Activated CD8-positive, alpha-beta T cell treated with anti-CD3 and anti-CD28 coated beads, Interleukin-2, amount 10 ng/mL, durations not matched to agents 7 days and 5 days (primary cell): ENCODE measurements at regions not wholly inside any gene's neighbourhood (a gene's known extent, or its start where the extent isn't known, plus 50 kb on each side); places are given as distances from the start of the nearest gene placed in this dataset.

Source experiments
- ATAC-seq: fragments of 150-1000 bp; cut with Tn5 transposase; one replicate; pipeline ENCODE4 v1.10.0; 2021; ENCODE audit warnings: moderate library complexity
- CTCF ChIA-PET: fragments of 350-600 bp; sonication (Branson Sonifier 250); formaldehyde crosslinking; loops from one replicate; lab custom pipeline; 2021; ENCODE audit warnings: antibody characterized with exemption; lab: Charles Lee
- POLR2A ChIA-PET: fragments of 350-600 bp; sonication (Branson Sonifier 250); formaldehyde crosslinking; loops from one replicate; lab custom pipeline; 2021; ENCODE audit warnings: antibody characterized with exemption; lab: Charles Lee
- DNase-seq: peaks from one replicate; pipeline ENCODE4 v3.0.0-alpha.2; 2020
- H3K27ac Mint-ChIP-seq: one replicate; pipeline ENCODE4 v1.8.0; 2021; ENCODE audit warnings: mild to moderate bottlenecking, mixed read lengths
- H3K27me3 Mint-ChIP-seq: one replicate; pipeline ENCODE4 v1.8.0; 2021; ENCODE audit warnings: low read depth, mixed read lengths
- H3K36me3 Mint-ChIP-seq: one replicate; pipeline ENCODE4 v1.8.0; 2021; ENCODE audit warnings: low read depth, mixed read lengths
- H3K4me1 Mint-ChIP-seq: one replicate; pipeline ENCODE4 v1.8.0; 2021; ENCODE audit warnings: low read depth, mixed read lengths
- H3K4me3 Mint-ChIP-seq: one replicate; pipeline ENCODE4 v1.8.0; 2021; ENCODE audit warnings: mild to moderate bottlenecking, mixed read lengths
- H3K9me3 Mint-ChIP-seq: one replicate; pipeline ENCODE4 v1.8.0; 2022; ENCODE audit warnings: mixed read lengths; ENCODE audit not compliant: insufficient read depth

DNA sequence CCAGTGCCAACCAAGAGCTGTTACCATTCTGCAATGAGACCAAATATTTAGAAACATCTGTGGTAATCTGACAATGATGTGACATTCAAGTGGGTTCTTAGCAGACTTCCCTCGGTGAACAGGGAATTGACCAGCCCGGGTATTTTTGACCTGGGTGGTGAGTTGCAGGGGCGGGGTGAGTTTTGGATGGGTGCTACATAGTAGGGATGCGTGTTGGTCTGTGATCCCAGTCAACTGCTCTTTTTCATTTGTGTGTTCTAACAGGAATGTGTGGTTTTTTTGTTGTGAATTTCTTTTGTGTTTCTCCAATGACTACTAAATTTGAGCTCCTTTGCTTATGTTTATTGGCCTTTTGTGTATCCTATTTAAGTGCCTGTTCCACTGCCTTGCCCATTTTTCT is 273.6 kb upstream of the HABP2 start:
- H3K9me3 Mint-ChIP-seq = peaks cover 6% of the 10 kb centered on the region
- peaks cover 5% of the 10 kb centered on the region for H3K27me3 Mint-ChIP-seq
- ChIA-PET POLR2A (no interaction called here), CTCF (no interaction called here)
- no peak overlapping the region for H3K4me3 Mint-ChIP-seq
- H3K27ac Mint-ChIP-seq = no peak overlapping the region
- DNase-seq (no peak), ATAC-seq (no peak)
- no peaks in the 10 kb centered on the region for H3K4me1 Mint-ChIP-seq
- H3K36me3 Mint-ChIP-seq = no peaks in the 10 kb centered on the region

DNA sequence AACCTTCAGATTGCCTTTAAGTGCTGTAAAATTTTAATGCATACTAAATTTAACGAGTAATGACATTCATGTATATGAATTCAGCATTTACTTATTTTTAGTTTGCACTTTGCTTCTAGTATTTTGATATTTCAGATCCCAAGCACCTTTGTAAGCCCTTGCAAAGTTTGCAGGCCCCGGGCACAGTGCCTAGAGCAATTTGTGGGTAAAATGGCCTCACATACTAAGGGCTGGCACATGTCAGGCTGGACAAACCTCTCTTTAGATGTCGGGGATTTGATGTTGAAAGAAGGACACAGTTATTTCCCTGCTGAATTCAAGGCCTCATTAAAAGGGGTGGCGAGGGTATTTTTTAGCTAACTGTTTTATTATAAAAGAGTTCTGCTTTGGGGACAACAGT is 270.3 kb upstream of the HABP2 start:
- Mint-ChIP-seq H3K27ac (no peak overlapping the region), H3K9me3 (no peaks in the 10 kb centered on the region), H3K4me3 (no peak overlapping the region), H3K4me1 (no peaks in the 10 kb centered on the region), H3K27me3 (peaks cover 5% of the 10 kb centered on the region), H3K36me3 (no peaks in the 10 kb centered on the region)
- ChIA-PET POLR2A (no interaction called here), CTCF (no interaction called here)
- no peak for DNase-seq
- no peak for ATAC-seq

DNA sequence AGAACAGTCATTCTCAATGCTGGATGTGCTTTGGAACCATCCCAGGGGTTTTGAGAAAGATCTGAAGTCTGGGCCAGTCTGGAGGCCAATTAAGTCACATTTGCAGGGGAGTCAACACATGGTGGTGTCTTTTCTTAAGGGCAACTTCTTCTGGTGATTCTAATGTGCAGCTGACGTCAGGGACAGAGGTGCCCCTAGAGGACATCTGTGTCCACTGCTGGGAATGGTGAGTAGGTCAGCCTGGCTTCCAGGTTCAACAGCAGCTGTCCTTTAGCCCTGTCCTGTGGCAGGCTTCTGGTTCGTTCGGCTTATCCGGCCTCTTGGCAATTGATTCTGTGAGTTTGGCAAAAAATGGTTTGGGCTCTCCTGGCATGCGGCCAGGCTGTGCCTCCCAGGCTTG is 269.7 kb upstream of the HABP2 start:
- DNase-seq = no peak
- Mint-ChIP-seq H3K4me3 (no peak overlapping the region), H3K27ac (no peak overlapping the region), H3K4me1 (no peaks in the 10 kb centered on the region), H3K27me3 (peaks cover 5% of the 10 kb centered on the region), H3K36me3 (no peaks in the 10 kb centered on the region), H3K9me3 (no peaks in the 10 kb centered on the region)
- ChIA-PET CTCF (no interaction called here), POLR2A (no interaction called here)
- no peak for ATAC-seq

DNA sequence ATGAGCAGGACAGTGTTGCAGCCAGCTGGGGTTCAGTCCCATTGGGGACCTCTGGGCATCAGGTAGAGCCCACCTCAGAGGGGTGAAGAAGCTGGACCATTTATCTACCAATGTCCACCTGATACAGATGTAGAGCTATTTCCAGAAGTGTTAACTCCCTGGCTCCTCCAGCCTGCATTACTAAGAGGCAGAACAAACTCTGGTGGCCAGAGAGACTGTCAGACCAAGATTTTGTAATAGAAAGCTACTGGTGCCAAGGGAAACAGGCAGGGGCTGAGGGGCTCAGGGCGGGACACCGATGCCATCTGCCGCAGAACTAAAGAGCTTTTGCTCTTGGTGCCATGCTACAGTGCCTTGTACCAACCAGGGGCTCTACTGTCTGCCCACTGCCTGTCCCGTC is 268.2 kb upstream of the HABP2 start:
- POLR2A ChIA-PET = no interaction called here
- DNase-seq (no peak), ATAC-seq (no peak)
- Mint-ChIP-seq H3K9me3 (no peaks in the 10 kb centered on the region), H3K27ac (no peak overlapping the region), H3K4me3 (no peak overlapping the region), H3K4me1 (no peaks in the 10 kb centered on the region), H3K36me3 (no peaks in the 10 kb centered on the region), H3K27me3 (peaks cover 6% of the 10 kb centered on the region)
- CTCF ChIA-PET = no interaction called here

DNA sequence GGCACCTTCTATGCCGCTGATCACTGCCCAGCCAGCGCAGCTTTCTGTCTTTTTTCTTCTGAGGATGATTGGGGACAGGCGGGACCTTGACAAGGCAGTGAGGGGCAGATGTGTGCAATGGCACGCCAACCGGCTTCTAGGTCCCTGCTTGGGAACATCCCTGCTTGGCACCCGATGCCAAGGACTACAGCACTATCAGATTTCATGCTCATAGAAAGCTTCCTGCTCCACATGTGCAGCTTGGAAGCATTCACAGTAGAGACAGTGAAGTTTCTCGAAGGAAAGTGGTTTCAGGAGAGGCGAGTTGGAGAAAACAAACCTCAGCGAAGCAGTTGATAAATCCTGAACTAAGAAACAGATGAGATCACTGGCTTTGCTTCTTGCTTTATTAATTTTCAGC is 267.5 kb upstream of the HABP2 start:
- Mint-ChIP-seq H3K4me1 (no peaks in the 10 kb centered on the region), H3K9me3 (no peaks in the 10 kb centered on the region), H3K36me3 (no peaks in the 10 kb centered on the region), H3K27ac (no peak overlapping the region), H3K4me3 (no peak overlapping the region), H3K27me3 (peaks cover 10% of the 10 kb centered on the region)
- CTCF ChIA-PET = no interaction called here
- no peak for DNase-seq
- POLR2A ChIA-PET = no interaction called here
- ATAC-seq = no peak

DNA sequence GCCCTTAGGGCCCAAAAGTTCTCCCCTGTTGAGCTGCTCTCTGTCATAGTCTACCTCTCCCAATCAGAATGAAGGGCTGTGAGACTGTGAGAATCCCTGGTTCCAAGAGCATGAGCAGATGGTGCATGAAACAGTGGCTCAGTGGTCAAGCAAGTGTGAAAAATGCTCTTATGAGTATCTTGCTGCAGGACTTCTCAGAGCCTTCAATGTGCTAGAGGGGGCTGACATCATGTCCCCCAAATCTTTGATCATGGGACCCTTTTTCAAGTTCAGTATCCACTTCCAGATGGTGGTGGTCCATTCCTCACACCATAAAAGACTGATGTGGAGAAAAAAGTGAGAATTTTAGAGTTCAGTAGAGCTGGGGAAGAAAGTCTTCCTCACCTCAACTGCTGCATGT is 265.3 kb upstream of the HABP2 start:
- Mint-ChIP-seq H3K36me3 (no peaks in the 10 kb centered on the region), H3K27me3 (peaks cover 7% of the 10 kb centered on the region), H3K9me3 (no peaks in the 10 kb centered on the region), H3K27ac (no peak overlapping the region), H3K4me3 (no peak overlapping the region), H3K4me1 (no peaks in the 10 kb centered on the region)
- POLR2A ChIA-PET = no interaction called here
- no peak for DNase-seq
- ATAC-seq = no peak
- CTCF ChIA-PET = no interaction called here

DNA sequence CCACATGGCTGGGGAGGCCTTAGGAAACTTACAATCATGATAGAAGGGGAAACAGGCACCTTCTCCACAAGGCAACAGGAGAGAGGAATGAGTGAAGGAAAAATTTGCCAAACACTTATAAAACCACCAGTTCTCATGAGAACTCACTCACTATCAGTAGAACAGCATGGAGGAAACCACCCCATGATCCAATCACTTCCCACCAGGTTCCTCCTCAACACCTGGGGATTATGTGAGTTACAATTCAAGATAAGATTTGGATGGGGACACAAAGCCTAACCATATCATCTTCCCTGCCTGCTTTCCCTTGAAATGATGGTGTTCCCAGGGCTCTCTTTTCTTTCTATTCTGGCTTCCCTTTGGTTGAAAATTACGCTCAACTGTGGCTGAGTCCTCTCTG is 262.7 kb upstream of the HABP2 start:
- Mint-ChIP-seq H3K27ac (no peak overlapping the region), H3K27me3 (peaks cover 7% of the 10 kb centered on the region), H3K9me3 (no peaks in the 10 kb centered on the region), H3K4me1 (no peaks in the 10 kb centered on the region), H3K4me3 (no peak overlapping the region), H3K36me3 (no peaks in the 10 kb centered on the region)
- ChIA-PET CTCF (no interaction called here), POLR2A (no interaction called here)
- ATAC-seq (no peak), DNase-seq (no peak)

DNA sequence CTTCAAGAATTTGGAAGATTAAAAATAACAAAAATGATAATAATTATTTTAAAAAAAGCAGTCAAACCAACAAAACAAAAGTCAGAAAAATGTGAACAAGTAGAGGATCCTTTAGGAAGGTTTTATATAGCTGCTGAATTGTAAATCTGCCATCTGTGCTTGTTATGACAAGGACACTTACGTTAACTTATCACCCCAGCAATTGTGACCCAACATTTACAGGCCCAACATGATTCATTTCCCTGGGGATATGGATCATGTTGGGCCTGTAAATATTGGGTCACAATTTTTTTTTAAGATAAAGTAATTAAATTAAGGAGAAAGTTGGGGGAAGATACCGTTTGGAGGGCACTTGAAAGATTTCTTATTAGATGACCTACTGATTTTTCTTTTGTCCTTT is 261.4 kb upstream of the HABP2 start:
- CTCF ChIA-PET = no interaction called here
- Mint-ChIP-seq H3K27me3 (peaks cover 7% of the 10 kb centered on the region), H3K4me3 (no peak overlapping the region), H3K36me3 (no peaks in the 10 kb centered on the region), H3K4me1 (no peaks in the 10 kb centered on the region), H3K9me3 (no peaks in the 10 kb centered on the region), H3K27ac (no peak overlapping the region)
- POLR2A ChIA-PET = no interaction called here
- no peak for ATAC-seq
- no peak for DNase-seq

DNA sequence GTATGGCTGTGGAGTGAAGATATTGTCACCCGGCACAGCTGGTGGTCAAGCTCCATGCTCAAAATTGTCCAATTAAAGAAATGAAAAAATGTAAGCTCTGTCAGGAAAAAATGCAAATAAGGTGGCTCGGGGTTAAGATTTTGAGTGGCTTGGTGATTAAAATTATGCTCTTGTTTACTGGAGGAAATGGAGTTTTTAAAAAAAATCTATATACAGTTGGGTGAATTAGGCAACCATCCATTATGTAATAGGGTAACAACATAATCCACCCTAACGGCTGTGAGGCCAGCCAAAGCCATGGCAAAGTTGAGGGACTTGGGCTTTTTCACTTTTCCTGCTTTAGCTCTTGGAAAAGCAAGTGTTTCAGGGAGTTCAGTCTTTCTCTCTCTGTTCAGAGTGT is 260.8 kb upstream of the HABP2 start:
- H3K4me3 Mint-ChIP-seq = no peak overlapping the region
- CTCF ChIA-PET = no interaction called here
- no peaks in the 10 kb centered on the region for H3K4me1 Mint-ChIP-seq
- ATAC-seq = no peak
- DNase-seq = no peak
- H3K9me3 Mint-ChIP-seq = no peaks in the 10 kb centered on the region
- H3K27ac Mint-ChIP-seq = no peak overlapping the region
- no peaks in the 10 kb centered on the region for H3K36me3 Mint-ChIP-seq
- POLR2A ChIA-PET = no interaction called here
- H3K27me3 Mint-ChIP-seq = peaks cover 7% of the 10 kb centered on the region

DNA sequence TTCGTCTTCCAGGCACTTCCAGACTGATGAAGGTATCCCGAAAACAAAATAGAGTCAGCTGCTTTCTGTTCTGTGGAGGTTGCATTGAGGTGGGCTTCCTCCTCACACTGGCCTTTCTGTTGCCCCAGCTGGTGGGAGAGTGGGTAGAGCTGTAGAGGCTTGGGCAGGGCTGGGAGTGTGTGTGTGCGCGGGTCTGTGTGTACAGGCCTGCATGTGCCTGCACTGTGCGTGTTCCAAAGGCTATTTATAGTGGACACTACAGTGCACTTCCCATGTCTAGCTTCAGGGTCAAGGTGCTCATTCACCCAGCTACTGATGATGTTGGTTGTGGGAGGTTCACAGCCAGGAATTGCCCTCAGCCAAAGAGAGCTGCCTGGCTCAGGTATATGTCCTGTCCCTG is 260.1 kb upstream of the HABP2 start:
- no peak overlapping the region for H3K4me3 Mint-ChIP-seq
- ChIA-PET CTCF (no interaction called here), POLR2A (no interaction called here)
- no peaks in the 10 kb centered on the region for H3K36me3 Mint-ChIP-seq
- peaks cover 7% of the 10 kb centered on the region for H3K27me3 Mint-ChIP-seq
- H3K27ac Mint-ChIP-seq = no peak overlapping the region
- no peak for ATAC-seq
- no peaks in the 10 kb centered on the region for H3K9me3 Mint-ChIP-seq
- no peaks in the 10 kb centered on the region for H3K4me1 Mint-ChIP-seq
- no peak for DNase-seq

DNA sequence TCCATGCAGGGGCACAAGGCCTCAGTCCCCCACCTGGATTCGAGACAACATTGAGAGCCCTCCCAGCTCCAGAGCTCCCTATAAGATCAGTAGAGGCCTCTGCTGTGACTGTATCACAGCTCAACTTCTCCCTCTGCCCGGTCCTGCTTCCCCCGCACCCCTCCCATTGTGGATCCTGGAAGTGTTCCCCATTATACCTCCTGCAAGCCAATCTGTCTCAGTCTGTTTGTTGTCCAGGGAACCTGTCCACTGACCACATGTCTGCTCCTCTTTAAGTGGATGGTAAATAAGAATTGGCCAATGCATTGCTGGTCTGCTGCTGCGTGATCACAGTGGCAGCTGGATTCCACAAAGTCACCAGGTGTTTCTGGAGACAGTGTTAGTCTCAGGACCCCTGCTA is 259.7 kb upstream of the HABP2 start:
- no peaks in the 10 kb centered on the region for H3K4me1 Mint-ChIP-seq
- ChIA-PET CTCF (no interaction called here), POLR2A (no interaction called here)
- H3K9me3 Mint-ChIP-seq = no peaks in the 10 kb centered on the region
- H3K4me3 Mint-ChIP-seq = no peak overlapping the region
- peaks cover 7% of the 10 kb centered on the region for H3K27me3 Mint-ChIP-seq
- H3K27ac Mint-ChIP-seq = no peak overlapping the region
- DNase-seq (no peak), ATAC-seq (no peak)
- H3K36me3 Mint-ChIP-seq = no peaks in the 10 kb centered on the region

DNA sequence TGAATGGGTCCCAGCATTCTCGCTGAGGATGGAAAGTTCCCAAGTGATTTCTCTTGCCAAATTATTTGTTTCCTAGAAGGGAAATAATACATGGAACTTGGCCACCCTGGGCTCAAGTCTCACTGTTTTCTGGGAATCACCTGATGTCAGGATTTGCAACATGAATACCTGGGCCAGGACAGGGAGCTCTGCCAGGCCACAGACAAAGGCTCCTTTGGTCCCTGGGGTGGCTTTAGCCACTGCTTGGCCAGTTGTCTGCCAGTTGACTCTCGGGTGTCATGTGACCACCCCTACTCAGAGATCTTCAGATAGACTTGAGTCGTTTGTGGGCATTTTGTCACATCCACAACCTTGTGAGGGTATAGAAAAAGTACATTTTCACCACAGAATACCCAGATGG is 258.0 kb upstream of the HABP2 start:
- ChIA-PET POLR2A (no interaction called here), CTCF (no interaction called here)
- ATAC-seq (no peak), DNase-seq (no peak)
- Mint-ChIP-seq H3K27ac (no peak overlapping the region), H3K36me3 (no peaks in the 10 kb centered on the region), H3K9me3 (no peaks in the 10 kb centered on the region), H3K4me1 (no peaks in the 10 kb centered on the region), H3K4me3 (no peak overlapping the region), H3K27me3 (peaks cover 10% of the 10 kb centered on the region)

DNA sequence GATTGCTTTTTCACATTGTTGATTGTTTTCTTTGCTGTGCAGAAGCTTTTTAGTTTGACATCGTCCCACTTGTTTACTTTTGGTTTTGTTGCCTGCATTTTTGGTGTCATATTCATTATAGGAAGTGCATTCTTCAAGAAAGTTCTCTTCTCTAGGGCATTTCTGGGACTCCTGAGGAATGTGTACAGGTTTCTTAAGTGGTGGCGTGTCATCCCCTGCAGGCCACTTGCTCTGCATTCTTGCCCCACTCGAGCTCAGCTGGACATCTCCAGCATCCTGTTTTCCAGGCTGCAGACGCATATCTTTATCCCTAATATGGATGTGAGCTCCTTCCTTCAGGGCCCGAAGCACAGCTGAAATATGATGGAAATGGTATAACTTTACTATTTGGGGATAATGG is 255.6 kb upstream of the HABP2 start:
- ATAC-seq (no peak), DNase-seq (no peak)
- no peaks in the 10 kb centered on the region for H3K9me3 Mint-ChIP-seq
- no peak overlapping the region for H3K4me3 Mint-ChIP-seq
- ChIA-PET POLR2A (no interaction called here), CTCF (no interaction called here)
- H3K27ac Mint-ChIP-seq = no peak overlapping the region
- peaks cover 17% of the 10 kb centered on the region for H3K27me3 Mint-ChIP-seq
- H3K4me1 Mint-ChIP-seq = no peaks in the 10 kb centered on the region
- no peaks in the 10 kb centered on the region for H3K36me3 Mint-ChIP-seq
